A549 (cell line): ENCODE measurements at regions not wholly inside any gene's neighbourhood (a gene's known extent, or its start where the extent isn't known, plus 50 kb on each side); places are given as distances from the start of the nearest gene placed in this dataset.

ENCODE experiments used
- ATAC-seq, 2 experiments: fragments of 200-7000 bp in 1 of 2; fragments of >200 bp in 1 of 2; cut with Nextera tagmentation in 1 of 2; cut with Tn5 transposase in 1 of 2; 3 replicates each; pipeline versions ENCODE4 v1.8.0 to v1.9.1; 2018 to 2020; ENCODE audit warnings: mild to moderate bottlenecking in 1 of 2, moderate library complexity in 1 of 2
- CTCF ChIA-PET: fragments of 300-600 bp; sonication (Branson Sonifier 250); formaldehyde crosslinking; extraction: SDS; loops from one replicate; lab custom pipeline; 2021; ENCODE audit warnings: antibody characterized with exemption, inconsistent platforms; lab: Yijun Ruan, JAX
- POLR2A ChIA-PET: fragments of 350-600 bp; formaldehyde crosslinking; extraction: SDS; loops from one replicate; lab custom pipeline; 2021; ENCODE audit warnings: antibody characterized with exemption, inconsistent platforms; lab: Yijun Ruan, JAX
- DNase-seq, 2 experiments: peaks; one replicate each; pipeline versions ENCODE4 v3.0.0 to v3.0.0-alpha.2; 2011 to 2016; ENCODE audit warnings: low read depth in 1 of 2, low spot score in 1 of 2
- FAIRE-seq: peaks from 2 replicates; lab custom pipeline; 2011; peaks lifted over from hg19 to GRCh38; lab: Jason Lieb, UNC
- H3K27ac ChIP-seq, 2 experiments: fragments of >200 bp; sonication (Bioruptor Twin); formaldehyde crosslinking; 3 replicates each; pipeline ENCODE4 v1.5.1; 2016 to 2017
- H3K4me1 ChIP-seq: fragments of >200 bp; sonication (Bioruptor Twin); formaldehyde crosslinking; 3 replicates; pipeline ENCODE4 v1.6.1; 2016
- H3K4me2 ChIP-seq: fragments of >200 bp; sonication (Bioruptor Twin); formaldehyde crosslinking; 3 replicates; pipeline ENCODE4 v1.6.1; 2016
- H3K4me3 ChIP-seq: fragments of >200 bp; sonication (Bioruptor Twin); formaldehyde crosslinking; 3 replicates; pipeline ENCODE4 v1.5.1; 2016
- H3K9me3 ChIP-seq: fragments of >200 bp; sonication (Bioruptor Twin); formaldehyde crosslinking; 3 replicates; pipeline ENCODE4 v1.6.1; 2016
- ATOH8 ChIP-seq: fragments of 250-450 bp; sonication (Bioruptor Pico); IDR thresholded peaks from 2 replicates; pipeline ENCODE4 v1.5.0; 2020; ENCODE audit warnings: low read depth, mild to moderate bottlenecking, moderate library complexity
- BCL3 ChIP-seq: fragments of >200 bp; sonication (Bioruptor Twin); formaldehyde crosslinking; IDR thresholded peaks from 3 replicates; pipeline ENCODE4 v1.6.1; 2016
- BHLHE40 ChIP-seq: IDR thresholded peaks from 2 replicates; pipeline ENCODE4 v1.6.1; 2012; ENCODE audit warnings: low read depth, low read length, inconsistent platforms
- CBX2 ChIP-seq: fragments of 200-600 bp; sonication (generic); IDR thresholded peaks from 2 replicates; pipeline ENCODE4 v1.6.1; 2016; ENCODE audit warnings: low read depth, mild to moderate bottlenecking, borderline replicate concordance
- CEBPB ChIP-seq, 2 experiments: fragments of >200 bp in 1 of 2; sonication (Bioruptor Twin) in 1 of 2; formaldehyde crosslinking in 1 of 2; IDR thresholded peaks; 2 replicates each; pipeline ENCODE4 v1.6.1; 2012 to 2016
- CHD2 ChIP-seq: fragments of 150-350 bp; IDR thresholded peaks from 2 replicates; pipeline ENCODE4 v1.6.1; 2014; ENCODE audit warnings: low read length; ENCODE audit not compliant: partially characterized antibody
- CHD4 ChIP-seq: fragments of 200-600 bp; sonication (generic); IDR thresholded peaks from 2 replicates; pipeline ENCODE4 v1.6.1; 2016; ENCODE audit warnings: antibody characterized with exemption, mild to moderate bottlenecking, borderline replicate concordance
- E2F6 ChIP-seq: IDR thresholded peaks from 2 replicates; pipeline ENCODE4 v1.6.1; 2012; ENCODE audit warnings: low read depth, borderline replicate concordance
- EHF ChIP-seq: fragments of 250-450 bp; sonication (Bioruptor Pico); IDR thresholded peaks from 2 replicates; pipeline ENCODE4 v1.5.0; 2020; ENCODE audit warnings: mild to moderate bottlenecking
- FOSL2 ChIP-seq, 2 experiments: fragments of 450-650 bp in 1 of 2; fragments of >200 bp in 1 of 2; sonication (Bioruptor Twin) in 1 of 2; formaldehyde crosslinking; IDR thresholded peaks; 2 replicates each; pipeline versions ENCODE4 v1.5.0 to v1.6.1; 2016 to 2020; ENCODE audit warnings: mild to moderate bottlenecking in 1 of 2, moderate library complexity in 1 of 2
- FOXS1 ChIP-seq: fragments of 250-450 bp; sonication (Bioruptor Pico); IDR thresholded peaks from 2 replicates; pipeline ENCODE4 v1.5.0; 2020; ENCODE audit warnings: mild to moderate bottlenecking, moderate library complexity
- HMGXB4 ChIP-seq: fragments of 250-450 bp; sonication (Bioruptor Pico); IDR thresholded peaks from 2 replicates; pipeline ENCODE4 v1.5.0; 2021; ENCODE audit warnings: mild to moderate bottlenecking, moderate library complexity, borderline replicate concordance
- HOXB13 ChIP-seq: fragments of 250-450 bp; sonication (Bioruptor Pico); IDR thresholded peaks from 2 replicates; pipeline ENCODE4 v1.5.0; 2020; ENCODE audit warnings: low read depth, mild to moderate bottlenecking, moderate library complexity
- HOXB5 ChIP-seq: fragments of 250-450 bp; sonication (Bioruptor Pico); IDR thresholded peaks from 2 replicates; pipeline ENCODE4 v1.5.0; 2020; ENCODE audit warnings: mild to moderate bottlenecking, moderate library complexity
- JUN ChIP-seq, 2 experiments: fragments of >200 bp; sonication (Bioruptor Twin); formaldehyde crosslinking; IDR thresholded peaks; 2 replicates in 1 of 2; 3 replicates in 1 of 2; pipeline ENCODE4 v1.6.1; 2016 to 2017
- MAZ ChIP-seq: fragments of 150-350 bp; IDR thresholded peaks from 2 replicates; pipeline ENCODE4 v1.6.1; 2014; ENCODE audit warnings: antibody characterized with exemption, low read depth, low read length, borderline replicate concordance
- MYC ChIP-seq: IDR thresholded peaks from 2 replicates; pipeline ENCODE4 v1.6.1; 2012; ENCODE audit warnings: mild to moderate bottlenecking, inconsistent platforms, low read length, improper control_type of control experiment, borderline replicate concordance
- POLR2A ChIP-seq: IDR thresholded peaks from 2 replicates; pipeline ENCODE4 v1.6.1; 2012; ENCODE audit warnings: mild to moderate bottlenecking, low read length
- RAD21 ChIP-seq, 2 experiments: fragments of >200 bp in 1 of 2; sonication (Bioruptor Twin) in 1 of 2; formaldehyde crosslinking in 1 of 2; IDR thresholded peaks in 1 of 2; conservative IDR thresholded peaks in 1 of 2; 2 replicates in 1 of 2; 3 replicates in 1 of 2; pipeline ENCODE4 v1.6.1; 2012 to 2018; ENCODE audit warnings: inconsistent platforms in 1 of 2
- RARB ChIP-seq: fragments of 250-450 bp; sonication (Bioruptor Pico); IDR thresholded peaks from 2 replicates; pipeline ENCODE4 v1.8.0; 2021; ENCODE audit warnings: mild to moderate bottlenecking, moderate library complexity
- RFX5 ChIP-seq: fragments of 450-650 bp; IDR thresholded peaks from 2 replicates; pipeline ENCODE4 v1.7.1; 2014; ENCODE audit warnings: antibody characterized with exemption, mild to moderate bottlenecking, moderate library complexity
- RNF2 ChIP-seq: fragments of 200-600 bp; sonication (generic); IDR thresholded peaks from 2 replicates; pipeline ENCODE4 v1.6.1; 2016; ENCODE audit warnings: low read depth, mild to moderate bottlenecking, antibody characterized with exemption, moderate library complexity, borderline replicate concordance
- SMC3 ChIP-seq: fragments of >200 bp; sonication (Bioruptor Twin); formaldehyde crosslinking; IDR thresholded peaks from 3 replicates; pipeline ENCODE4 v1.6.1; 2018; ENCODE audit warnings: inconsistent platforms
- TFCP2L1 ChIP-seq: fragments of 250-450 bp; sonication (Bioruptor Pico); IDR thresholded peaks from 2 replicates; pipeline ENCODE4 v1.5.0; 2021; ENCODE audit warnings: mild to moderate bottlenecking
- ZSCAN20 ChIP-seq: fragments of 250-450 bp; sonication (Bioruptor Pico); IDR thresholded peaks from 2 replicates; pipeline ENCODE4 v1.8.0; 2022; ENCODE audit warnings: mild to moderate bottlenecking, moderate library complexity
- WGBS: methylation state at CpG from one replicate; pipeline ENCODE4 v1.1.6; 2017; ENCODE audit errors: missing lambda C conversion rate; 5-methylcytosine and 5-hydroxymethylcytosine counted together
- TF ChIP-seq, protein P1 (sequence below): IDR thresholded peaks from 2 replicates; pipeline ENCODE4 v1.6.1; 2012

DNA sequence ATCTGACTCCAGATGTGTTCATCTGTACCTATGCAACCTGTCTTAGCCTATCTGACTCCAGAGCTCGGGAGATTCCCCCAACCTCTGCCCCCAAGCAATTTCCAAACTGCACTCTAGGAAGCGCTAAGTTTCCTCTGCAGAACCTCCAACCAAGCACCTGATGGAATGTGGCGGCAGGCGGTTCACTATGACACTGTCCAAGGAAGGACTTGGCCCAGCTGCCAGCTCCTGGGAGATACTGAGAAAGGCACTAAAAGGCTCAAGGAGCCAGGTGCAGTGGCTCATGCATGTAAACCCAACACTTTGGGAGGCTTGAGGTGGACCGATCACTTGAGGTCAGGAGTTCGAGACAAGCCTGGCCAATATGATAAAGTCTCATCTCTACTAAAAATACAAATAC lies 244.0 kb downstream of the BCL11B start:
- DNase-seq = no peak
- Histone ChIP-seq H3K4me1 (no peaks in the 10 kb centered on the region), H3K27ac (no peak overlapping the region), H3K4me3 (no peak overlapping the region), H3K4me2 (no peak overlapping the region), H3K9me3 (peaks cover 3% of the 10 kb centered on the region; the same call in 1 of the 3 replicates)
- POLR2A ChIA-PET = no interaction called here
- ATAC-seq = no peak
- CTCF ChIA-PET = no interaction called here
- TF ChIP-seq TFCP2L1 (no peak), RFX5 (no peak), E2F6 (no peak), EHF (CRISPR knock-in tag) (no peak), CEBPB (IDR thresholded peaks at IDR 0.05) (no peak), POLR2A (no peak), CBX2 (no peak), CHD2 (no peak), RNF2 (no peak)
- TF ChIP-seq, all 56 proteins: peak for 0
- FAIRE-seq = no peak
- 72% methylated on average over 6 of the region's 6 CpGs for WGBS

DNA sequence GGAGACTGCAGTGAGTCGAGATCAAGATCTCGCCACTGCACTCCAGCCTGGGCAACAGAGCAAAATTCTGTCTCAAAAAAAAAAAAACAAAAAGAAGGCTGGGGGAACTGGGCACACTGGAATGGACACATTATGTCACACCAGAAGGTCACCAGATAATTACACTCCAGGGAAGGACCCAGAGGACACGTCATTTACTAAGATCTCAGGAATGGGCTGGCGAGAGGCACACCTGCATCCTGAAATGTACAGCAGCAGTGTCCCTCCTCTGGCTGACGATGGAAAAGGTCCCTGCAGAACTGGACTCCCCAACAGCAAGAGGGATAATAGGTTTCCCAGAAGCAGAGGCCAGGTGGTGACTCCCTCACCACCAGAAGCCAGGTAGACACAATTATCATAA lies 243.5 kb downstream of the BCL11B start:
- POLR2A ChIA-PET = no interaction called here
- Histone ChIP-seq H3K4me2 (no peak overlapping the region), H3K27ac (no peak overlapping the region), H3K4me3 (no peak overlapping the region), H3K4me1 (no peaks in the 10 kb centered on the region), H3K9me3 (peaks cover 3% of the 10 kb centered on the region; the same call in 1 of the 3 replicates)
- CTCF ChIA-PET = interaction anchor here (1.2 kb wide), 1 partner anchor 19 kb away, joined by 3 read pairs; no protein-coding TSS in a partner anchor
- no peak for ATAC-seq
- TF ChIP-seq CHD4 (no peak), BHLHE40 (no peak), ZSCAN20 (CRISPR knock-in tag) (no peak), HMGXB4 (CRISPR knock-in tag) (no peak), BCL3 (no peak), RFX5 (no peak), RARB (CRISPR knock-in tag) (no peak), MYC (no peak), RNF2 (no peak), JUN (IDR thresholded peaks at IDR 0.05) (no peak), FOXS1 (CRISPR knock-in tag) (no peak), FOSL2 (IDR thresholded peaks at IDR 0.05) (no peak), FOSL2 (CRISPR knock-in tag; IDR thresholded peaks at IDR 0.05) (no peak), HOXB5 (CRISPR knock-in tag) (no peak), HOXB13 (CRISPR knock-in tag) (no peak), SMC3 (no peak), RAD21 (conservative IDR thresholded peaks at IDR 0.05 in 1 of 2, IDR thresholded peaks at IDR 0.05 in 1 of 2) (no peak), MAZ (no peak), ATOH8 (no peak)
- TF ChIP-seq, protein P1, sequence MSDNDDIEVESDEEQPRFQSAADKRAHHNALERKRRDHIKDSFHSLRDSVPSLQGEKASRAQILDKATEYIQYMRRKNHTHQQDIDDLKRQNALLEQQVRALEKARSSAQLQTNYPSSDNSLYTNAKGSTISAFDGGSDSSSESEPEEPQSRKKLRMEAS = no peak
- no peak for DNase-seq
- FAIRE-seq = no peak
- WGBS = 44% methylated on average over 5 of the region's 5 CpGs
